Vagina (tissue), 2 donors: ENCODE measurements at regions not wholly inside any gene's neighbourhood (a gene's known extent, or its start where the extent isn't known, plus 50 kb on each side); places are given as distances from the start of the nearest gene placed in this dataset.

Experiments used
- CTCF ChIP-seq, 3 experiments: fragments of 450-650 bp in 2 of 3; fragments of 200-600 bp in 1 of 3; sonication (generic) in 1 of 3; IDR thresholded peaks; one replicate each; pipeline ENCODE4 v1.5.1; 2017 to 2019; ENCODE audit warnings: antibody characterized with exemption in 3 of 3, mild to moderate bottlenecking in 2 of 3, moderate library complexity in 2 of 3
- POLR2A ChIP-seq, 2 donors: fragments of 450-650 bp; IDR thresholded peaks; one replicate each; pipeline ENCODE4 v1.6.1; 2017; ENCODE audit warnings: antibody characterized with exemption in 2 of 2, mild to moderate bottlenecking in 2 of 2, moderate library complexity in 2 of 2

DNA sequence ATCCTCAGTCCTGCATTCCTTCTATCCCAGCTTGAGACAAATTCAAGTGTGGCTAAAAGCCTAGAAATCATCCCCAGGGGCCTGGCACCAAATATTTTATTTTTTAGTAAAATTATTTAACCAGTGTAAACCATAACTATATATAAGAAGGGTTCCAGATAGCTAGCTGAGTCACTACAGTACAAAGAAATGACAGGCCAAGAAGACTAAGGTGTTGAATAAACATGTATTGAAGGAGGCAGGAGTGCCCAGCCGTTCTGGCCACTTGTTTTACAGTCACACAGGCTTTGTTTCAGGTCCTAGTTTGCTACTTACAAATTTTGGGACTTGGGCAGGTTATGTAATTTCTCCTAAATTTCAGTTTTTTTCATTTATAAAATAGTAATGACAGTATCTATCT is 225.9 kb upstream of the PITX2 start:
- TF ChIP-seq CTCF (IDR thresholded peaks at IDR 0.05) (no peak), POLR2A (IDR thresholded peaks at IDR 0.05) (no peak)
